Hepatocyte (in vitro differentiated cells): ENCODE measurements at regions not wholly inside any gene's neighbourhood (a gene's known extent, or its start where the extent isn't known, plus 50 kb on each side); places are given as distances from the start of the nearest gene placed in this dataset.

Source experiments
- DNase-seq: peaks from one replicate; pipeline ENCODE4 v3.0.0-alpha.2; 2016; ENCODE audit warnings: low spot score
- H2AFZ ChIP-seq: fragments of 200-600 bp; sonication (generic); 2 replicates; pipeline ENCODE4 v1.6.0; 2016; ENCODE audit warnings: antibody characterized with exemption, mild to moderate bottlenecking
- H3K27ac ChIP-seq: fragments of 200-600 bp; sonication (generic); 2 replicates; pipeline ENCODE4 v1.5.1; 2016; ENCODE audit warnings: mild to moderate bottlenecking
- H3K27me3 ChIP-seq: fragments of 200-600 bp; sonication (generic); 2 replicates; pipeline ENCODE4 v1.6.1; 2016
- H3K36me3 ChIP-seq: fragments of 200-600 bp; sonication (generic); replicated peaks from 2 replicates; pipeline ENCODE4 v1.5.1; 2016; ENCODE audit warnings: low read depth; ENCODE audit not compliant: insufficient read depth
- H3K4me1 ChIP-seq: fragments of 200-600 bp; sonication (generic); 2 replicates; pipeline ENCODE4 v1.5.1; 2016; ENCODE audit warnings: mild to moderate bottlenecking, moderate library complexity; ENCODE audit not compliant: insufficient read depth
- H3K4me2 ChIP-seq: fragments of 200-600 bp; sonication (generic); 2 replicates; pipeline ENCODE4 v1.6.0; 2016
- H3K4me3 ChIP-seq: fragments of 200-600 bp; sonication (generic); 2 replicates; pipeline ENCODE4 v1.5.1; 2016; ENCODE audit warnings: mild to moderate bottlenecking
- H3K79me2 ChIP-seq: fragments of 200-600 bp; sonication (generic); 2 replicates; pipeline ENCODE4 v1.6.0; 2017; ENCODE audit warnings: mild to moderate bottlenecking
- H3K9me2 ChIP-seq: fragments of 200-600 bp; sonication (generic); replicated peaks from 2 replicates; pipeline ENCODE4 v1.6.0; 2017; ENCODE audit warnings: mild to moderate bottlenecking; ENCODE audit not compliant: insufficient read depth
- H3K9me3 ChIP-seq: fragments of 200-600 bp; sonication (generic); 2 replicates; pipeline ENCODE4 v1.5.1; 2016; ENCODE audit warnings: low read depth, mild to moderate bottlenecking
- H4K20me1 ChIP-seq: fragments of 200-600 bp; sonication (generic); 2 replicates; pipeline ENCODE4 v1.6.0; 2016; ENCODE audit warnings: mild to moderate bottlenecking; ENCODE audit not compliant: insufficient read depth, poor library complexity, severe bottlenecking
- CTCF ChIP-seq: fragments of 200-600 bp; sonication (generic); IDR thresholded peaks from 2 replicates; pipeline ENCODE4 v1.5.1; 2016; ENCODE audit warnings: antibody characterized with exemption, mild to moderate bottlenecking; ENCODE audit not compliant: poor library complexity
- EZH2 ChIP-seq: fragments of 200-600 bp; sonication (generic); IDR thresholded peaks from 2 replicates; pipeline ENCODE4 v1.6.1; 2016; ENCODE audit warnings: antibody characterized with exemption, mild to moderate bottlenecking, borderline replicate concordance
- EZH2phosphoT487 ChIP-seq: fragments of 200-600 bp; sonication (generic); IDR thresholded peaks from one replicate; pipeline ENCODE4 v1.6.1; 2018; ENCODE audit warnings: antibody characterized with exemption, mild to moderate bottlenecking, low read depth, moderate library complexity; ENCODE audit not compliant: unreplicated experiment, severe bottlenecking
- whole genome bisulfite sequencing: methylation state at CpG from one replicate; pipeline ENCODE4 v1.1.6; 2016; ENCODE audit warnings: low lambda C conversion rate; ENCODE audit errors: missing lambda C conversion rate; 5-methylcytosine and 5-hydroxymethylcytosine counted together

DNA sequence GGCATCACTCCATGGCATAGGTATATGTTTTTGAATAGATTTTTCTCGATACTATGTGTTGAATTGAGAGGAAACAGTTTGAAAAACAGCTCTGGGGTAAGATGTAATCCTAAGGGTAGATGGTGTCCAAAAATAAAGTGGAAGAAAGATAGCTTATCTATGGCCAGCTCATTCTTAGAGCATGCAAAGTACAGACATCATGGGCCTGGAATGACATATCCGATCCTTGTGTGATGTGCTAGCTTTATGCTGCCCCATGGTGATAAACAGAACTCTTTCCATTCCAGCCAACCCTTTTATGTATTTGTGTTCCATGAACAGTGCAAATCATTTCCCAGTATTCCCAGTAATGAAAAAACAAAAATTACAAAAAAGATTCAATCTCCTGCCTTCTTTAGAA is 390.2 kb upstream of the NXPH2 start:
- Histone ChIP-seq H3K4me1 (no peaks in the 10 kb centered on the region), H2AFZ (no peak overlapping the region), H3K27ac (no peak overlapping the region), H3K27me3 (no peaks in the 10 kb centered on the region), H3K9me3 (no peaks in the 10 kb centered on the region), H3K4me2 (no peak overlapping the region), H3K36me3 (no peaks in the 10 kb centered on the region), H3K4me3 (no peak overlapping the region), H3K79me2 (no peaks in the 10 kb centered on the region), H3K9me2 (no peaks in the 10 kb centered on the region), H4K20me1 (no peaks in the 10 kb centered on the region)
- DNase-seq, result no peak
- no peak for TF ChIP-seq EZH2
- no peak for TF ChIP-seq CTCF
- no peak for TF ChIP-seq EZH2phosphoT487
- 69% methylated on average over 2 of the region's 2 CpGs for WGBS

- Histone ChIP-seq H3K9me2 (no peaks in the 10 kb centered on the region), H3K27ac (no peak overlapping the region), H4K20me1 (no peaks in the 10 kb centered on the region), H2AFZ (no peak overlapping the region), H3K4me3 (no peak overlapping the region), H3K27me3 (no peaks in the 10 kb centered on the region), H3K36me3 (no peaks in the 10 kb centered on the region), H3K4me1 (no peaks in the 10 kb centered on the region), H3K79me2 (no peaks in the 10 kb centered on the region), H3K9me3 (no peaks in the 10 kb centered on the region), H3K4me2 (no peak overlapping the region)
- no peak for DNase-seq
- 87% methylated on average over 2 of the region's 2 CpGs for WGBS
- TF ChIP-seq EZH2phosphoT487 (no peak), EZH2 (no peak), CTCF (no peak)
Observed at GRCh38 chr2:139165601-139166000, 385.4 kb upstream of the NXPH2 start.

GRCh38 chr2:139165041-139165440 is 384.9 kb upstream of the NXPH2 start:
- H3K4me1 ChIP-seq, result no peaks in the 10 kb centered on the region
- no peaks in the 10 kb centered on the region for H3K9me3 ChIP-seq
- no peak for DNase-seq
- no peaks in the 10 kb centered on the region for H3K36me3 ChIP-seq
- H3K4me3 ChIP-seq, result no peak overlapping the region
- TF ChIP-seq EZH2, result no peak
- TF ChIP-seq CTCF, result no peak
- TF ChIP-seq EZH2phosphoT487, result no peak
- no peak overlapping the region for H3K4me2 ChIP-seq
- H4K20me1 ChIP-seq, result no peaks in the 10 kb centered on the region
- H3K79me2 ChIP-seq, result no peaks in the 10 kb centered on the region
- 100% methylated on average over 2 of the region's 2 CpGs for WGBS
- H3K9me2 ChIP-seq, result no peaks in the 10 kb centered on the region
- H3K27ac ChIP-seq, result no peak overlapping the region
- H3K27me3 ChIP-seq, result no peaks in the 10 kb centered on the region
- H2AFZ ChIP-seq, result no peak overlapping the region

- no peaks in the 10 kb centered on the region for H3K4me1 ChIP-seq
- no peak overlapping the region for H3K4me2 ChIP-seq
- no peaks in the 10 kb centered on the region for H3K9me3 ChIP-seq
- H3K9me2 ChIP-seq, result no peaks in the 10 kb centered on the region
- no peaks in the 10 kb centered on the region for H3K36me3 ChIP-seq
- no peak overlapping the region for H2AFZ ChIP-seq
- 85% methylated on average over 1 of the region's 1 CpG for WGBS
- no peaks in the 10 kb centered on the region for H3K79me2 ChIP-seq
- H3K27ac ChIP-seq, result no peak overlapping the region
- no peaks in the 10 kb centered on the region for H3K27me3 ChIP-seq
- no peak for DNase-seq
- no peak overlapping the region for H3K4me3 ChIP-seq
- no peak for TF ChIP-seq EZH2phosphoT487
- TF ChIP-seq CTCF, result no peak
- no peak for TF ChIP-seq EZH2
- H4K20me1 ChIP-seq, result no peaks in the 10 kb centered on the region
Observed at GRCh38 chr2:139162957-139163356, 382.8 kb upstream of the NXPH2 start.
